IgD-negative memory B cell (primary cell): ENCODE measurements at regions not wholly inside any gene's neighbourhood (a gene's known extent, or its start where the extent isn't known, plus 50 kb on each side); places are given as distances from the start of the nearest gene placed in this dataset.

Experiments
- H3K27ac Mint-ChIP-seq, 3 donors: one replicate each; pipeline ENCODE4 v1.8.0; 2020 to 2022; ENCODE audit warnings: mild to moderate bottlenecking in 3 of 3, mixed read lengths in 3 of 3, moderate library complexity in 1 of 3
- H3K27me3 Mint-ChIP-seq: one replicate; pipeline ENCODE4 v1.8.0; 2021; ENCODE audit warnings: mixed read lengths
- H3K36me3 Mint-ChIP-seq: one replicate; pipeline ENCODE4 v1.8.0; 2020; ENCODE audit warnings: mild to moderate bottlenecking, mixed read lengths
- H3K4me1 Mint-ChIP-seq, 3 donors: one replicate each; pipeline ENCODE4 v1.8.0; 2020 to 2022; ENCODE audit warnings: mixed read lengths in 3 of 3, mild to moderate bottlenecking in 1 of 3
- H3K4me3 Mint-ChIP-seq, 4 donors: one replicate each; pipeline ENCODE4 v1.8.0; 2020 to 2022; ENCODE audit warnings: mild to moderate bottlenecking in 4 of 4, mixed read lengths in 4 of 4, moderate library complexity in 3 of 4
- H3K9me3 Mint-ChIP-seq, 3 donors: one replicate each; pipeline ENCODE4 v1.8.0; 2020 to 2021; ENCODE audit warnings: mixed read lengths in 3 of 3, mild to moderate bottlenecking in 1 of 3

DNA sequence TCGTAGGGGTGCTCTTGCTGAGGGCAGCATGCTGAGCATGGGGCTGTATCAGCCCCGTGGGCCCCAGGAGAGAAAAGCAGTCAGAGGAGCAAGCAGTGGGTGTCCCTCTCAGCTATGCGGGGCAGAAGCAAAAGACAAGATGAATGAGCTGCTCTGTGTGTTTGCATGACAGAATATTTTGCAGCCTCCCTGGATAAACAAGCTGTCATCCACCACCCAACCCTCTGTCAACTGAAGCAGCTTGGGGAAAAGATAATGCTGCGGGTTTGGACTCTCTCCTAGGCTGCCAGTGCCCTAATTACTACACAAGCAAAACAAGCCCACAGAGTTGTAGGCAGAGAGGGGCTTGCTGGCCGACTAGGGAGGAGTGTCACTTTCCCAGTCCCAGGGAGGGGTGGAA lies 82.3 kb upstream of the PTPRT start:
- H3K4me1 Mint-ChIP-seq, result peaks cover 0 to 1% (median 0%) of the 10 kb centered on the region in 3 donors
- H3K36me3 Mint-ChIP-seq, result no peaks in the 10 kb centered on the region
- peaks cover 0 to 7% (median 7%) of the 10 kb centered on the region in 3 donors for H3K9me3 Mint-ChIP-seq
- H3K27me3 Mint-ChIP-seq, result peaks cover 5% of the 10 kb centered on the region
- no peak overlapping the region for H3K27ac Mint-ChIP-seq
- H3K4me3 Mint-ChIP-seq, result no peak overlapping the region

DNA sequence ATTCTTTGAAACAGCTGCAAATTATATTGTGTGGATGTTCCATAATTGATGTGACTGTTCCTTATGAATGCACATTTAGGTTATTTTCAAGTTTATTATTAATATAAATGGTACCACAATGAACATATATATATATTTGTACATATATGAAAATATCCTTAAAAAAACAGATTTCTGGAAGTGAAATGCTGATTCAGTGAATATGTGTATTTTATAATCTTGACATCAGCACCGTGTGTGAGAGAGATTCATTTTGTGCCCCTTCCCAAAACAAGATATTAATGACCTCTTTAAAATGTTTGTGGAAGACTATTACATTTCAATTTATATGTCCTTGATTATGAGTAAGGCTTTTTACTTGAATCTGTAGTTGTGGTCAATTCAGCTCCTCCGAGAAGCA lies 75.7 kb upstream of the PTPRT start:
- H3K27me3 Mint-ChIP-seq, result no peaks in the 10 kb centered on the region
- no peak overlapping the region for H3K27ac Mint-ChIP-seq
- no peaks in the 10 kb centered on the region for H3K9me3 Mint-ChIP-seq
- no peaks in the 10 kb centered on the region for H3K4me1 Mint-ChIP-seq
- H3K4me3 Mint-ChIP-seq, result no peak overlapping the region
- H3K36me3 Mint-ChIP-seq, result no peaks in the 10 kb centered on the region

DNA sequence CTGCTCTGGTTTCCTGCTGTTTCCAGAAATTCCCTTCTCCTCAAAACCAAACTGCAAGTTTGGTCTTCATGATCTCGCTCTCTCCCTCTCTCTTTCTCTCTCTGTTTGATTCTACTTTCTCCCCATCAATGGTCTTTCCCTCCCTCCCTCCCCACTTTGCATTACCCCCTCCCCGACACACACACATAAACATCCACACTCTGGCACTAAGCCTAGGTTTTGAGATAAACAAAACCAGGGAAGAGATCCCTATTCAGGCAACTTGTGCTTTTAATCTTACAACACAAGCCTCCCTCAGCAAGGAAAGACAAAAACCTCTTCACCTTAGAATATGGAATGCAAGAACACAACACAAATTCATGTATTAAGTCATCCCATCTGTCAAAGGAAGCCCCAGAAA lies 73.5 kb upstream of the PTPRT start:
- no peak overlapping the region for H3K4me3 Mint-ChIP-seq
- no peaks in the 10 kb centered on the region for H3K36me3 Mint-ChIP-seq
- no peaks in the 10 kb centered on the region for H3K27me3 Mint-ChIP-seq
- H3K9me3 Mint-ChIP-seq, result no peaks in the 10 kb centered on the region
- no peak overlapping the region for H3K27ac Mint-ChIP-seq
- no peaks in the 10 kb centered on the region for H3K4me1 Mint-ChIP-seq

DNA sequence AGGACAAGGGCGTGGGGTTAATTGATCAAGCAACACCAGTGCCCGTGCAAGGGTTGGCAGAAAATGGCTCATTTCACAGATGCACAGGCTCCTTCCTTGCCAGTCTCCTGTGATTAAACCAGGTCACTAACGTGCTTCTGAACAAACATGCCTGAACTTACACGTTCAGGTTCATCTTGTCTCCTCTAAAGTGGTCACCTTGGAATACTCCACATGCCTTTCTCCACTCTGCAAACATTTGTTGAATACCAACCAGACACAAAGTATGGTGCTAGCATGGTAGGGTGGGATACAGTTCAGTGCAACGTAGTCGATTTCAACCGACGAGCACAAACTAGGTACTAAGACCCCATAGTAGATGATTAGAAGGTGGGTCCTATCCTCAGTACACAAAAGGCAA lies 72.6 kb upstream of the PTPRT start:
- H3K27me3 Mint-ChIP-seq, result no peaks in the 10 kb centered on the region

DNA sequence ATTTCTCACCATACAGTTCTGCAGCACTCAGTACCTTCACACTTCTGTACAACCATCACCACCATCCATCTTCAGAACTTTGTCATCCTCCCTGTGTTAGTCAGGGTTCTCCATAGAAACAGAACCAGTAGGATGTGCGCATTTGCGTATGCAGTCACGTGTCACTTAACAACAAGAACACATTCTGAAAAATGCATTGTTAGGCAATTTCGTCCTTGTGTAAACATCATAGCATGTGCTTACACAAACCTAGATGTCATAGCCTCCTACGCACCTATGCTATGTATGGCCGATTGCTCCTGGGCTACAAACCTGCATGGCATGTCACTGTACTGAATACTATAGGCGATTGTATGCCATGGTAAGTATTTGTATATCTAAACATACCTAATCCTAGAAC lies 66.2 kb upstream of the PTPRT start:
- Mint-ChIP-seq H3K4me3 (no peak overlapping the region), H3K36me3 (no peaks in the 10 kb centered on the region), H3K9me3 (no peaks in the 10 kb centered on the region)

More for the DNA sequence above, 72.6 kb upstream of the PTPRT start:
- no peaks in the 10 kb centered on the region for H3K9me3 Mint-ChIP-seq
- H3K36me3 Mint-ChIP-seq, result no peaks in the 10 kb centered on the region
- no peak overlapping the region for H3K27ac Mint-ChIP-seq
- no peak overlapping the region for H3K4me3 Mint-ChIP-seq
- no peaks in the 10 kb centered on the region for H3K4me1 Mint-ChIP-seq

DNA sequence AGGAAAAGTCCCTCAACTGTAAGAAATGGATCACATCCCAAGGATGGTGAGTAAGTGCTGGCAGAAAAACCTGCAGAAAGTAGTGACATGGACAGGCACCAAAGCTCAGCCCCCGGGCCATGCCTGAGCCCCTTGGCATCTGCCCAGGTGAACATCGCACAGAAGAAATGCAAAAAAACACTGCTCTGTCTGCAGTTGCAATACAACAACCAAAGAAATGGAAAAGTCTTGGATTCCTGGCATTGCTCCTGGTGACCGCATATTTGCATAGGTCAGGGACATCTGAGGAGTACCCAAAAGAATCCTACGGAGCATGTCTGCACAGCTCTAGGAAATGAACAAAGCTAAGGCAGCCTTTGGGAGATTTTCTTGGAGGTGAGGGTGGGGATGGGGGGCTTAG lies 63.1 kb upstream of the PTPRT start:
- Mint-ChIP-seq H3K4me1 (no peaks in the 10 kb centered on the region), H3K36me3 (peaks cover 2% of the 10 kb centered on the region), H3K4me3 (no peak overlapping the region), H3K27me3 (peaks cover 4% of the 10 kb centered on the region), H3K27ac (no peak overlapping the region), H3K9me3 (peaks cover 0 to 2% (median 0%) of the 10 kb centered on the region in 3 donors)

More for the DNA sequence above, 66.2 kb upstream of the PTPRT start:
- H3K27me3 Mint-ChIP-seq, result peaks cover 4% of the 10 kb centered on the region
- no peak overlapping the region for H3K27ac Mint-ChIP-seq
- no peaks in the 10 kb centered on the region for H3K4me1 Mint-ChIP-seq

DNA sequence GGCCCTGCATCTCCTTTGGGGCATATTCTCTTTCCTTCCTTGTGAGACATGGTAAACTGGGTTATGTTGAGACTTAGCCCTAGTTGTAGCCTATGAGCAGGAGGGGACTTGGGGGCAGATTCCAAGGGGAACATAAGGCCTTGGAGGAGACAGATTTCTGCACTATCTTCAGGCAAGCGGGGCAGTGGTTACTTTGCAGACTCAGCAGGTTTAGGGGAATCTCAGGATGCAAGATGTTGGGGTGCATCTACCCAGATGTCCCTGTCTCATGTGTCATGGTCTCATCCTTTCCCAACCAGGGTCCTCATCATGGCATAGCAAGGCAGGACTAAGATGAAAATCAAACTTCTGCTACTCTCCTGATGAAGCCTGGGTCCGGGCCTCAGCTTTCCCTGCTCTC lies 58.6 kb upstream of the PTPRT start:
- Mint-ChIP-seq H3K36me3 (peaks cover 2% of the 10 kb centered on the region), H3K27me3 (peaks cover 9% of the 10 kb centered on the region)

DNA sequence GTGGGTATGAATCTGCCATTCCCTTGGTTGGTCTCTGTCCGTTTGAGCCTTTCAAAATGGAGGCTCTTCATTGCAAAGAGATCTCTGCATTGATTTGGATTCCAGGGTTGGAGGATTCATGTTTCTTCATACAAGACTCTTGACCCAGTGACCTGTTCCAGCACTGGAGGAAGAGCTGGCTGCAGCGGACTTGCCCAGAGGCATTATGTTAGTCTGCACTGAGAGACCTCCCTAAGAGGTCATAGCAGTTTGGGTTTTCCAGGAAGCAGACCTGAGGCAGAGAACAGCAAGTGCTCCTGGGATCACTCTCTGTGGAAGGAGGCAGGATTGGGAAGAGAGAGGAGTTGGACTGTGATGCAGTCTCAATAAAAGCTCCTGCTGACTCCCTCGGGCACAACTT lies 57.7 kb upstream of the PTPRT start:
- peaks cover 6% of the 10 kb centered on the region for H3K27me3 Mint-ChIP-seq
- H3K27ac Mint-ChIP-seq, result no peak overlapping the region
- H3K9me3 Mint-ChIP-seq, result peaks cover 0 to 2% (median 0%) of the 10 kb centered on the region in 3 donors
- H3K4me3 Mint-ChIP-seq, result no peak overlapping the region
- peaks cover 2% of the 10 kb centered on the region for H3K36me3 Mint-ChIP-seq
- no peaks in the 10 kb centered on the region for H3K4me1 Mint-ChIP-seq

More for the DNA sequence above, 58.6 kb upstream of the PTPRT start:
- Mint-ChIP-seq H3K27ac (no peak overlapping the region), H3K4me3 (no peak overlapping the region), H3K9me3 (peaks cover 0 to 2% (median 0%) of the 10 kb centered on the region in 3 donors), H3K4me1 (no peaks in the 10 kb centered on the region)

DNA sequence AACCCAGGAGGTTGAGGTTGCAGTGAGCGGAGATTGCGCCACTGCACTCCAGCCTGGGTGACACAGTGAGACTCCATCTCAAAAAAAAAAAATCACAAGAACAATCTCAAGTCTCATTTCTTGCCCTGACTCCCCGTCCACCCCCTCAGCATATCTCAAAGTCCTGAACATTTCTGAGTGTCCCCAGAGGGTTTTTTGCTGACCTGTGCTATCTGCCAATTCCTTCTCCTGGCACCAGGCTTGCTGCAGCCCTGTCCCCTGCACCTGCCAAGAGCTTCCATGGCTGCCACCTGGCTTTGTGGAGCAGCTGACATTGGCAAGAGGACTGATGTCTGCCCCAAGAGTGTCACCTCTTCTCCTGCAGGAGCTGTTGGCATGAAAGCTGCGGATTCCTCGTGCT lies 54.9 kb upstream of the PTPRT start:
- no peak overlapping the region for H3K4me3 Mint-ChIP-seq
- peaks cover 6% of the 10 kb centered on the region for H3K27me3 Mint-ChIP-seq
- peaks cover 2% of the 10 kb centered on the region for H3K36me3 Mint-ChIP-seq
- H3K9me3 Mint-ChIP-seq, result peaks cover 0 to 6% (median 3%) of the 10 kb centered on the region in 3 donors
- no peaks in the 10 kb centered on the region for H3K4me1 Mint-ChIP-seq
- H3K27ac Mint-ChIP-seq, result no peak overlapping the region

DNA sequence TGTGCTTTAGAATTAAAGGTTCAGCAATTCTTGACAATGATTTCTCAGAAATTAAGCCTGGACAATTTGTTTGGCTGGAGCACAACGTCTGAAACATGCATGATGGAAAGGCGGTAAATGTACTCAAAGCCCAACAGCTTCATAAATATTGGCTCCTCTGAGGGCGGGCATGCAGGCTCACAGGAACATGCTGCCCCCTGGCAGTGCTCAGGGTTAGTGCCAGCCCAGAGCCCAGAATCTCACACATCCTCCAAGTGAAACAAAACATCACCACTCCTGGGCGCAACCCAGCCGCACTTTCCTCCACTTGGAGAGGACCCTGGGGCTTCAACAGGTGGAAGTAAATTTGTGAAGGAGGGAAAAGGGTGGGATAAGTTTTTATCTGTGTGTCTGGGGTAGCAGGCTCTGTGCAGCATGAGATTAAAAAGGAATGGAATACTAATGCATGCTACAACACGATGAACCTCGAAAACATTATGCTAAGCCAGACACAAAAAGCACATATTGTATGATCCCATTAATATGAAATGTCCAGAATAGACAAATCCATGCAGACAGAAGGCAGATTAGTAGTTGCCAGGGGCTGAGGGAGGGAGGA lies 54.1 kb upstream of the PTPRT start:
- Mint-ChIP-seq H3K27ac (no peak overlapping the region), H3K4me3 (no peak overlapping the region), H3K27me3 (peaks cover 6% of the 10 kb centered on the region), H3K9me3 (peaks cover 0 to 14% (median 4%) of the 10 kb centered on the region in 3 donors), H3K4me1 (no peaks in the 10 kb centered on the region), H3K36me3 (no peaks in the 10 kb centered on the region)

DNA sequence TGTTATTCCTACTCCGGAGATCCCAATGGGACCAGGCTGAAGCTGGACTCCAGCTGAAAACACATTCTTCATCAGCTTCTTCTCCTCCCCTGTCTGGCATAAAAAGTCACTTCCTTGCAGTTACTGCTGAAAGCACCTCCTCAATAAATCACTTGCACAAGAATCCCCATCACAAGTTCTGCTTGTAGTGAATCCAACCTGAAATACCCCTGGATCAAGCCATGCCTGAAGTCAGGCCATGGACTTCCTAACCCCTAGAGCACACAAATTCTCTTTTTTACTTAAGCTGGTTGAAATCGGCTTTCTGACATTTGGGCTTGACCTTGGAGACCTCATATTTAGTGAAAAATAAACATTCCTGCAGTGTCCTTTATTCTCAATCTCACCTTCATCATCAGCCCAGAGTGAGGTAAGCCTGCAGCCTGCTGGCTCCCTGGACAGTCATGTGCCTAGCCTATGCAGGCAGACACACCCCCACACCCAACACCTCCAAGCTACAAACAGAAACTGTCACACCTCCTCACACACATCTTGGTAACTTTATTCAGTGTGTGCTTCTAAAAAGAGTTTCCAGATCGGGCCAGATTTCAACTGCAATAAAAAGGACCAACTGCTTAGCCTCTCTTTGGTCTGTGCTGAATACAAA lies 51.5 kb upstream of the PTPRT start:
- H3K27me3 Mint-ChIP-seq, result peaks cover 7% of the 10 kb centered on the region
- no peaks in the 10 kb centered on the region for H3K4me1 Mint-ChIP-seq
- H3K27ac Mint-ChIP-seq, result no peak overlapping the region
- no peaks in the 10 kb centered on the region for H3K36me3 Mint-ChIP-seq
- no peak overlapping the region for H3K4me3 Mint-ChIP-seq
- H3K9me3 Mint-ChIP-seq, result peaks cover 0 to 14% (median 4%) of the 10 kb centered on the region in 3 donors
